ENCODE measurements at regions not wholly inside any gene's neighbourhood (a gene's known extent, or its start where the extent isn't known, plus 50 kb on each side); places are given as distances from the start of the nearest gene placed in this dataset.

GRCh38 chr5:37955748-37956147, 115.9 kb upstream of the GDNF start:
- no peak for TF ChIP-seq CTCF (IDR thresholded peaks at IDR 0.05)
- no peak for TF ChIP-seq REST (IDR thresholded peaks at IDR 0.05; ENCODE audit: insufficient read depth in 1 of 2, low read depth in 2 of 2, low read length in 1 of 2)
- no peak for TF ChIP-seq POLR2AphosphoS5 (IDR thresholded peaks at IDR 0.05; ENCODE audit: low read depth, low read length)
- TF ChIP-seq SIN3A (IDR thresholded peaks at IDR 0.05; ENCODE audit: borderline replicate concordance, insufficient read depth, low read depth, low read length): no peak
- no peak for TF ChIP-seq TCF7L2 (IDR thresholded peaks at IDR 0.05; ENCODE audit: low read depth, low read length)
